Thyroid gland (tissue), 4 donors: ENCODE measurements at regions not wholly inside any gene's neighbourhood (a gene's known extent, or its start where the extent isn't known, plus 50 kb on each side); places are given as distances from the start of the nearest gene placed in this dataset.

ENCODE experiments used
- DNase-seq, 2 donors: peaks; one replicate each; pipeline ENCODE4 v3.0.0-alpha.2; 2019
- H3K27ac ChIP-seq, 3 donors: fragments of 200-600 bp; sonication (generic); 1 replicate in 2 of 3; 2 replicates in 1 of 3; pipeline ENCODE4 v1.5.1; 2016 to 2019; ENCODE audit warnings: mild to moderate bottlenecking in 1 of 3, moderate library complexity in 1 of 3
- H3K27me3 ChIP-seq: fragments of 200-600 bp; sonication (generic); one replicate; pipeline ENCODE4 v1.5.1; 2019
- H3K36me3 ChIP-seq, 2 donors: fragments of 200-600 bp; sonication (generic); one replicate each; pipeline ENCODE4 v1.5.1; 2016 to 2019
- H3K4me1 ChIP-seq, 2 donors: fragments of 200-600 bp; sonication (generic); one replicate each; pipeline ENCODE4 v1.5.1; 2017 to 2019
- H3K4me3 ChIP-seq, 3 donors: fragments of 200-600 bp; sonication (generic); replicated peaks in 1 of 3; 1 replicate in 2 of 3; 2 replicates in 1 of 3; pipeline ENCODE4 v1.5.1; 2016; ENCODE audit warnings: mild to moderate bottlenecking in 1 of 3
- H3K9me3 ChIP-seq: fragments of 200-600 bp; sonication (generic); one replicate; pipeline ENCODE4 v1.5.1; 2017
- POLR2A ChIP-seq, 2 donors: fragments of 450-650 bp; IDR thresholded peaks; one replicate each; pipeline ENCODE4 v1.6.1; 2017; ENCODE audit warnings: antibody characterized with exemption in 2 of 2, mild to moderate bottlenecking in 2 of 2, moderate library complexity in 1 of 2
- WGBS, 2 donors: methylation state at CpG; one replicate each; pipeline ENCODE4 v1.1.5; 2017; 5-methylcytosine and 5-hydroxymethylcytosine counted together
- intact Hi-C: fragments of 100-400 bp; cut with DNase I; formaldehyde crosslinking; loops from one replicate; pipeline ENCODE4 v1.15.1; 2023
- TF ChIP-seq, protein P1 (sequence below), 6 experiments: fragments of 200-600 bp in 3 of 6; fragments of 450-650 bp in 3 of 6; sonication (generic) in 3 of 6; IDR thresholded peaks; one replicate each; pipeline ENCODE4 v1.5.1; 2016 to 2019; ENCODE audit warnings: antibody characterized with exemption in 6 of 6, mild to moderate bottlenecking in 2 of 6, inconsistent platforms in 1 of 6, moderate library complexity in 1 of 6

GRCh38 chr2:104582471-104582870 lies 271.4 kb upstream of the POU3F3 start:
- no peak for DNase-seq
- no peak overlapping the region for H3K27ac ChIP-seq
- WGBS, 2 donors: 64 to 66% methylated on average over 8 of the region's 8 CpGs

DNA sequence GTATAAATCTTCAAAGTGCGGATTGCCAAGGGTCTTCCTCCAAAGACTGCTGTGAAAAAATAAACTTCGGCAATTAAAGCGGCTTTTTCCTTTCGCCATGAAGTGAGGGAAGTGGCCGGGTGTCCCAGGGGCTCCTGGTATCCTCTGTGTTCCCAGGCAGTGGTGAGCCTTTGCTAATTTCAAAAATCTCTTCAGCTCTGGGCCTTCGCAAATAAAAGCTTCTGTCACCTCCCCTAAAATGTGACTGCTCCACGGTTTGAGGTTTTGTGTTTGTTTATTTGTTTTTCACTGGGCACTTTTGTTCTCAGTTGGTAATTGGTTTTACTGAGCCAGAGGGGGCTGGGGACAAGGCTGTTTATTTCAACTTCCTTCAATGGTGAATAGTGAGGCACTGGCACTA lies 270.1 kb upstream of the POU3F3 start:
- H3K9me3 ChIP-seq: no peaks in the 10 kb centered on the region
- no peaks in the 10 kb centered on the region for H3K36me3 ChIP-seq
- intact Hi-C loops: no loop called here
- no peak overlapping the region for H3K27ac ChIP-seq
- H3K4me1 ChIP-seq: no peaks in the 10 kb centered on the region
- no peaks in the 10 kb centered on the region for H3K27me3 ChIP-seq
- no peak for DNase-seq
- TF ChIP-seq POLR2A (IDR thresholded peaks at IDR 0.05): no peak
- TF ChIP-seq, protein P1, sequence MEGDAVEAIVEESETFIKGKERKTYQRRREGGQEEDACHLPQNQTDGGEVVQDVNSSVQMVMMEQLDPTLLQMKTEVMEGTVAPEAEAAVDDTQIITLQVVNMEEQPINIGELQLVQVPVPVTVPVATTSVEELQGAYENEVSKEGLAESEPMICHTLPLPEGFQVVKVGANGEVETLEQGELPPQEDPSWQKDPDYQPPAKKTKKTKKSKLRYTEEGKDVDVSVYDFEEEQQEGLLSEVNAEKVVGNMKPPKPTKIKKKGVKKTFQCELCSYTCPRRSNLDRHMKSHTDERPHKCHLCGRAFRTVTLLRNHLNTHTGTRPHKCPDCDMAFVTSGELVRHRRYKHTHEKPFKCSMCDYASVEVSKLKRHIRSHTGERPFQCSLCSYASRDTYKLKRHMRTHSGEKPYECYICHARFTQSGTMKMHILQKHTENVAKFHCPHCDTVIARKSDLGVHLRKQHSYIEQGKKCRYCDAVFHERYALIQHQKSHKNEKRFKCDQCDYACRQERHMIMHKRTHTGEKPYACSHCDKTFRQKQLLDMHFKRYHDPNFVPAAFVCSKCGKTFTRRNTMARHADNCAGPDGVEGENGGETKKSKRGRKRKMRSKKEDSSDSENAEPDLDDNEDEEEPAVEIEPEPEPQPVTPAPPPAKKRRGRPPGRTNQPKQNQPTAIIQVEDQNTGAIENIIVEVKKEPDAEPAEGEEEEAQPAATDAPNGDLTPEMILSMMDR (IDR thresholded peaks at IDR 0.05): no peak
- WGBS, 2 donors: 42 to 51% methylated on average over 7 of the region's 7 CpGs
- no peak overlapping the region for H3K4me3 ChIP-seq

More at GRCh38 chr2:104582471-104582870, 271.4 kb upstream of the POU3F3 start:
- Histone ChIP-seq H3K4me3 (no peak overlapping the region), H3K4me1 (no peaks in the 10 kb centered on the region), H3K9me3 (no peaks in the 10 kb centered on the region), H3K36me3 (no peaks in the 10 kb centered on the region), H3K27me3 (no peaks in the 10 kb centered on the region)
- no peak for TF ChIP-seq POLR2A (IDR thresholded peaks at IDR 0.05)
- TF ChIP-seq, protein P1 (IDR thresholded peaks at IDR 0.05): no peak
- intact Hi-C loops: no loop called here

GRCh38 chr2:104584393-104584792 lies 269.5 kb upstream of the POU3F3 start:
- H3K36me3 ChIP-seq: no peaks in the 10 kb centered on the region
- no peaks in the 10 kb centered on the region for H3K9me3 ChIP-seq
- no peak overlapping the region for H3K4me3 ChIP-seq
- WGBS, 2 donors: 81 to 83% methylated on average over 4 of the region's 4 CpGs
- TF ChIP-seq, protein P1 (IDR thresholded peaks at IDR 0.05): no peak
- no peak for TF ChIP-seq POLR2A (IDR thresholded peaks at IDR 0.05)
- H3K27me3 ChIP-seq: no peaks in the 10 kb centered on the region
- DNase-seq: no peak
- no peaks in the 10 kb centered on the region for H3K4me1 ChIP-seq
- no peak overlapping the region for H3K27ac ChIP-seq
- intact Hi-C loops: no loop called here

GRCh38 chr2:104595576-104595975 lies 258.3 kb upstream of the POU3F3 start:
- H3K27me3 ChIP-seq: no peaks in the 10 kb centered on the region
- no peak for DNase-seq
- WGBS, 2 donors: 95 to 96% methylated on average over 3 of the region's 3 CpGs
- H3K4me3 ChIP-seq: no peak overlapping the region
- TF ChIP-seq, protein P1 (IDR thresholded peaks at IDR 0.05): no peak
- TF ChIP-seq POLR2A (IDR thresholded peaks at IDR 0.05): no peak
- H3K4me1 ChIP-seq: no peaks in the 10 kb centered on the region
- intact Hi-C loops: no loop called here
- no peaks in the 10 kb centered on the region for H3K36me3 ChIP-seq
- no peaks in the 10 kb centered on the region for H3K9me3 ChIP-seq
- H3K27ac ChIP-seq: no peak overlapping the region

GRCh38 chr2:104597942-104598341 lies 256.0 kb upstream of the POU3F3 start:
- H3K27ac ChIP-seq: no peak overlapping the region
- no peak overlapping the region for H3K4me3 ChIP-seq
- intact Hi-C loops: no loop called here
- no peak for DNase-seq
- no peaks in the 10 kb centered on the region for H3K36me3 ChIP-seq
- H3K9me3 ChIP-seq: no peaks in the 10 kb centered on the region
- no peaks in the 10 kb centered on the region for H3K27me3 ChIP-seq
- no peaks in the 10 kb centered on the region for H3K4me1 ChIP-seq
- no peak for TF ChIP-seq POLR2A (IDR thresholded peaks at IDR 0.05)
- TF ChIP-seq, protein P1 (IDR thresholded peaks at IDR 0.05): no peak
- WGBS, 2 donors: 86 to 94% methylated on average over 2 of the region's 2 CpGs
